Activated naive CD8-positive, alpha-beta T cell treated with anti-CD3 and anti-CD28 coated beads, Interleukin-2, amount 50 U/mL, for 16 hours (primary cell): ENCODE measurements at regions not wholly inside any gene's neighbourhood (a gene's known extent, or its start where the extent isn't known, plus 50 kb on each side); places are given as distances from the start of the nearest gene placed in this dataset.

ENCODE experiments used
- DNase-seq: peaks from one replicate; pipeline ENCODE4 v3.0.0-alpha.2; 2020; ENCODE audit warnings: low read depth, low spot score

- no peak for DNase-seq
These were observed 2085.7 kb upstream of the C9orf72 start for GRCh38 chr9:29659014-29659413.

GRCh38 chr9:29659736-29660135, 2086.5 kb upstream of the C9orf72 start:
- DNase-seq: no peak

GRCh38 chr9:29668732-29669131, 2095.5 kb upstream of the C9orf72 start:
- DNase-seq: no peak

- DNase-seq: no peak
These were observed 2096.3 kb upstream of the C9orf72 start for GRCh38 chr9:29669613-29670012.

- no peak for DNase-seq
These were observed 2112.2 kb upstream of the C9orf72 start for GRCh38 chr9:29685531-29685930.

- DNase-seq: no peak
These were observed 2117.9 kb upstream of the C9orf72 start for GRCh38 chr9:29691145-29691544.

- no peak for DNase-seq
These were observed 2118.6 kb upstream of the C9orf72 start for GRCh38 chr9:29691758-29692407.

GRCh38 chr9:29697011-29697410, 2123.7 kb upstream of the C9orf72 start:
- no peak for DNase-seq

- DNase-seq: no peak
These were observed 2128.3 kb upstream of the C9orf72 start for GRCh38 chr9:29701559-29701958.

- no peak for DNase-seq
These were observed 2128.7 kb upstream of the C9orf72 start for GRCh38 chr9:29701971-29702370.

- DNase-seq: no peak
These were observed 2141.6 kb upstream of the C9orf72 start for GRCh38 chr9:29714860-29715259.

- no peak for DNase-seq
These were observed 2144.3 kb upstream of the C9orf72 start for GRCh38 chr9:29717631-29718030.

- no peak for DNase-seq
These were observed 2156.9 kb upstream of the C9orf72 start for GRCh38 chr9:29730163-29730562.

- DNase-seq: no peak
These were observed 2167.2 kb upstream of the C9orf72 start for GRCh38 chr9:29740518-29740917.

- DNase-seq: no peak
These were observed 2167.9 kb upstream of the C9orf72 start for GRCh38 chr9:29741169-29741568.

- DNase-seq: no peak
These were observed 2176.8 kb upstream of the C9orf72 start for GRCh38 chr9:29750062-29750461.

- no peak for DNase-seq
These were observed 2177.9 kb upstream of the C9orf72 start for GRCh38 chr9:29751226-29751625.

- DNase-seq: no peak
These were observed 2180.4 kb upstream of the C9orf72 start for GRCh38 chr9:29753638-29754037.

- no peak for DNase-seq
These were observed 2195.7 kb upstream of the C9orf72 start for GRCh38 chr9:29769019-29769418.

- no peak for DNase-seq
These were observed 2200.4 kb upstream of the C9orf72 start for GRCh38 chr9:29773676-29774075.

GRCh38 chr9:29775491-29775890, 2202.2 kb upstream of the C9orf72 start:
- DNase-seq: no peak

- DNase-seq: no peak
These were observed 2205.1 kb upstream of the C9orf72 start for GRCh38 chr9:29778281-29778849.

GRCh38 chr9:29793970-29794369, 2220.7 kb upstream of the C9orf72 start:
- no peak for DNase-seq
